ENCODE measurements at regions not wholly inside any gene's neighbourhood (a gene's known extent, or its start where the extent isn't known, plus 50 kb on each side); places are given as distances from the start of the nearest gene placed in this dataset.

DNA sequence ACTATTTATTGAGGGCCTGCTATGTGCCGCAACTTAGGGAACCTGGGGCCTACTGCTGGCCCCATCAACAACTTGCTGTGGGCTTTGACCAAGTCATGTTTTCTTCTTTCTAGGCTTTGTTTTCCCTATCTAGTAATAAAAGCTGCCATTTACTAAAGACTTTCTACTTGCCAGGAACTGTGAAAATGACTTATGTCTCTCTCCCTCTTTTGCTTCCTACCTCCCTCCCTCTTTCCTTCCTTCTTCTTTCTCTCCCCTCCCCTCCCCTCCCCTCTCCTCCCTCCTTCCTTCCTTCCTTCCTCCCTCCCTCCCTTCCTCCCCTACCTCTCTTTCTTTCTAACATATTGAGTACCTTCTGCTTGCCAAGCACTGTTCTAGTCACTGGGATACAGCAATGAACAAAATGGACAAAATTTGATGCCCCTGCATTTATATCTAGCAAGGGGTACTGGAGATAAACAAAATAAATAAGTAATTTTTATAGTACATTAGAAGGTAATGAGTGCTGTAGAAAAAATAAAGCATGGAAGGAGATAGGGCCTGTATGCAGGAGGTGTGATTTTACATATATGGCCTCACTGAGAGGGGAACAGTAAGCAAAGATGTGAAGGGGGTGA is 170.3 kb upstream of the USP24 start:
- H3K27ac Mint-ChIP-seq: no peak overlapping the region
- 97 to 100% methylated on average over 1 of the region's 1 CpG for WGBS, 2 experiments (ENCODE audit: insufficient coverage in 1 of 2, insufficient read length in 1 of 2)
- H3K9me3 ChIP-seq (ENCODE audit: control insufficient read depth, low read length): peaks cover 4% of the 10 kb centered on the region

DNA sequence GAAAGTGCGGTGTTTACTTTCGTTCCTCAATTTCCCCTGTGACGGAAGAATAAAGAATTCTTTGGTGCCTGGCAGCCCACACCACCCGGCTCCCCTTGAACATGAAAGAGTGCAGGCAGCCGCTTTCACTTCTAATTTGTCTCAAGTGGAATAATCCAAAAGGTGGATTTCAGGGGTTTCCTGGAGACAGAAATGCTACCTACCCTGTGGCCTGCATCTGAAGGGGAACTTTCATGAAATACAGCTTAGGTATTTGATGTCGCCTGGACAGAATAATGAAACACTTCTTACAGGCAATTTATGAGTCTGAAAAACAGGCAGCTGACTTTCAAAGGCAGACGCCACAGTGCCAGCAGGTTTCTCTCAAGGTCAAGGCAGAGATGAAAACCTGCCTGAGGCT is 169.5 kb upstream of the USP24 start:
- peaks cover 4% of the 10 kb centered on the region for H3K9me3 ChIP-seq (ENCODE audit: control insufficient read depth, low read length)
- H3K27ac ChIP-seq (ENCODE audit: low read depth, low read length): no peak overlapping the region
- DNase-seq: no peak
- Mint-ChIP-seq H3K4me1 (peaks cover 4% of the 10 kb centered on the region), H3K4me3 (no peak overlapping the region), H3K36me3 (ENCODE audit: low read depth) (no peaks in the 10 kb centered on the region), H3K27ac (no peak overlapping the region), H3K27me3 (ENCODE audit: insufficient read depth) (peaks cover 5% of the 10 kb centered on the region), H3K9me3 (peaks cover 7% of the 10 kb centered on the region)
- TF ChIP-seq, protein P1, sequence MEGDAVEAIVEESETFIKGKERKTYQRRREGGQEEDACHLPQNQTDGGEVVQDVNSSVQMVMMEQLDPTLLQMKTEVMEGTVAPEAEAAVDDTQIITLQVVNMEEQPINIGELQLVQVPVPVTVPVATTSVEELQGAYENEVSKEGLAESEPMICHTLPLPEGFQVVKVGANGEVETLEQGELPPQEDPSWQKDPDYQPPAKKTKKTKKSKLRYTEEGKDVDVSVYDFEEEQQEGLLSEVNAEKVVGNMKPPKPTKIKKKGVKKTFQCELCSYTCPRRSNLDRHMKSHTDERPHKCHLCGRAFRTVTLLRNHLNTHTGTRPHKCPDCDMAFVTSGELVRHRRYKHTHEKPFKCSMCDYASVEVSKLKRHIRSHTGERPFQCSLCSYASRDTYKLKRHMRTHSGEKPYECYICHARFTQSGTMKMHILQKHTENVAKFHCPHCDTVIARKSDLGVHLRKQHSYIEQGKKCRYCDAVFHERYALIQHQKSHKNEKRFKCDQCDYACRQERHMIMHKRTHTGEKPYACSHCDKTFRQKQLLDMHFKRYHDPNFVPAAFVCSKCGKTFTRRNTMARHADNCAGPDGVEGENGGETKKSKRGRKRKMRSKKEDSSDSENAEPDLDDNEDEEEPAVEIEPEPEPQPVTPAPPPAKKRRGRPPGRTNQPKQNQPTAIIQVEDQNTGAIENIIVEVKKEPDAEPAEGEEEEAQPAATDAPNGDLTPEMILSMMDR (conservative IDR thresholded peaks at IDR 0.05): no peak
- no peaks in the 10 kb centered on the region for H3K4me1 ChIP-seq (ENCODE audit: control insufficient read depth, insufficient read depth, low read length)
- H3K36me3 ChIP-seq (ENCODE audit: control insufficient read depth, insufficient read depth, low read length): no peaks in the 10 kb centered on the region
- H3K4me3 ChIP-seq (ENCODE audit: low read length): no peak overlapping the region
- H3K9ac ChIP-seq (ENCODE audit: extremely low read depth, low read length, poor library complexity, severe bottlenecking): no peak overlapping the region
- H3K27me3 ChIP-seq (ENCODE audit: control insufficient read depth, insufficient read depth, low read length, poor library complexity, severe bottlenecking): peaks cover 11% of the 10 kb centered on the region
- 90 to 98% methylated on average over 6 to 7 of the region's 7 CpGs for WGBS, 2 experiments (ENCODE audit: insufficient coverage in 1 of 2, insufficient read length in 1 of 2)

More for the DNA sequence above, 170.3 kb upstream of the USP24 start:
- H3K36me3 Mint-ChIP-seq (ENCODE audit: low read depth): no peaks in the 10 kb centered on the region
- Histone ChIP-seq H3K36me3 (ENCODE audit: control insufficient read depth, insufficient read depth, low read length) (no peaks in the 10 kb centered on the region), H3K9ac (ENCODE audit: extremely low read depth, low read length, poor library complexity, severe bottlenecking) (no peak overlapping the region), H3K4me3 (ENCODE audit: low read length) (no peak overlapping the region), H3K27ac (ENCODE audit: low read depth, low read length) (no peak overlapping the region), H3K4me1 (ENCODE audit: control insufficient read depth, insufficient read depth, low read length) (no peaks in the 10 kb centered on the region), H3K27me3 (ENCODE audit: control insufficient read depth, insufficient read depth, low read length, poor library complexity, severe bottlenecking) (peaks cover 11% of the 10 kb centered on the region)
- no peak overlapping the region for H3K4me3 Mint-ChIP-seq
- no peak for DNase-seq
- TF ChIP-seq, protein P1 (conservative IDR thresholded peaks at IDR 0.05): no peak
- peaks cover 5% of the 10 kb centered on the region for H3K27me3 Mint-ChIP-seq (ENCODE audit: insufficient read depth)
- H3K4me1 Mint-ChIP-seq: no peaks in the 10 kb centered on the region
- H3K9me3 Mint-ChIP-seq: peaks cover 14% of the 10 kb centered on the region

DNA sequence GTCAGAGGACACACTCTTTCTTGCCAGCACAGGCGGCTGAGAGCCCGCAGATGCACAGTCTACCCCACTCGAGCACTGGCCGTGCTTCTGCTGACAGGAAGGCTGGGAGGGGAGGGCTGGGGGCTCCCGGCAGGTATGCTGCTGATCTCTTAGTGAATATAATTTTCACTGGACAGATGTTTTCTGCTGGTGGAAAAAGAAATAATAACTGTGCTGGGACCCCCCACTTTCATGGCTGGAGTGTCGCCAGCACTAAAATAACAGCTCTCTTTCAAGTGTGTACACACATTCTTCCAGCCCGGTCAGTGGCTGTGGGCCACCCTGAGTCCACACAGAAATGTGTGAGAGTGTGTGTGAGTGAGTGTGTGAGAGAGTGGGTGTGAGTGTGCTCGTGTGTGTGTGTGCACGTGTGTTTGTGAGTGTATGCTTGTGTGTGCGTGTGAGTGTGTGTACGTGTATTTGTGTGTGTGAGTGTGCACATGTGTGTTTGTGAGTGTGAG is 167.7 kb upstream of the USP24 start:
- peaks cover 11% of the 10 kb centered on the region for H3K27me3 Mint-ChIP-seq (ENCODE audit: insufficient read depth)
- H3K27ac Mint-ChIP-seq: no peak overlapping the region
- H3K4me3 Mint-ChIP-seq: no peak overlapping the region
- no peaks in the 10 kb centered on the region for H3K9me3 Mint-ChIP-seq
- H3K36me3 Mint-ChIP-seq (ENCODE audit: low read depth): no peaks in the 10 kb centered on the region
- Histone ChIP-seq H3K27ac (ENCODE audit: low read depth, low read length) (no peak overlapping the region), H3K4me1 (ENCODE audit: control insufficient read depth, insufficient read depth, low read length) (no peaks in the 10 kb centered on the region), H3K9ac (ENCODE audit: extremely low read depth, low read length, poor library complexity, severe bottlenecking) (no peak overlapping the region), H3K27me3 (ENCODE audit: control insufficient read depth, insufficient read depth, low read length, poor library complexity, severe bottlenecking) (peaks cover 11% of the 10 kb centered on the region), H3K36me3 (ENCODE audit: control insufficient read depth, insufficient read depth, low read length) (no peaks in the 10 kb centered on the region), H3K9me3 (ENCODE audit: control insufficient read depth, low read length) (no peaks in the 10 kb centered on the region), H3K4me3 (ENCODE audit: low read length) (no peak overlapping the region)
- no peak for DNase-seq
- 91 to 92% methylated on average over 9 to 11 of the region's 11 CpGs for WGBS, 2 experiments (ENCODE audit: insufficient coverage in 1 of 2, insufficient read length in 1 of 2)
- peaks cover 4% of the 10 kb centered on the region for H3K4me1 Mint-ChIP-seq
- TF ChIP-seq, protein P1 (conservative IDR thresholded peaks at IDR 0.05): no peak

All from endodermal cell (in vitro differentiated cells).